Inflammatory macrophage (primary cell): ENCODE measurements at regions not wholly inside any gene's neighbourhood (a gene's known extent, or its start where the extent isn't known, plus 50 kb on each side); places are given as distances from the start of the nearest gene placed in this dataset.

Source experiments
- DNase-seq, 2 donors: peaks; one replicate each; pipeline ENCODE4 v3.0.0-alpha.2; 2020 to 2022

- no peak for DNase-seq
Observed at GRCh38 chr15:77819048-77819850, 186.5 kb upstream of the LINGO1 start.

DNA sequence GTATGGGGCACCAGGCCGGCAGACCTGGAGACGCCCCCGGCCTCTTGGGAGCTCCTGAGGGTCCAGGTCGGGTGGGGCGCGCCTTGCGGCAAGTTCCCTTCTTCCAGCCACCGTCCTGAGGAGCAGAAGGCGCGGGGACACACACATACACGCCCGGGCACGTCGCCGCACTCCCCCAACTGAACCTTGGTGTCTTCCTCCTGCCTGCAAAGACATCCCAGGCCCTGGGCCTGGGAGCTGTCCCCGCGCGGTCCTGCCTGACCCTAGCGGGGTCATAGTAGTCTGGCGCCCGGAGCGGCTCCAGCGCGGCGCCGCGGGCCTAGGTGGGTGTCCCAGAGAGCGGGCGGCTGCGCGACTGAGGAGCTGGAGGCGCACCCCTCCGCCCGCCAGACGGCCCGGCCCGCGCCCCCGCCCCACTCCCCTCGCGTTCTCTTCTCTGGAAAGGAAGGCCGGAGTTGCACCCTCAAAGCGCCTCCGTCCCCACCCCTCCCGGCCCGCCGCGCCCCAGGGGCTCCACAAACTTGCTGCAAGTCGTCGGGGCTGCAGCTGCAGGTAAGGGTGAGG is 185.9 kb upstream of the LINGO1 start:
- DNase-seq, result no peak

GRCh38 chr15:77817434-77817833 is 184.7 kb upstream of the LINGO1 start:
- DNase-seq, result no peak

GRCh38 chr15:77816983-77817382 is 184.3 kb upstream of the LINGO1 start:
- no peak for DNase-seq

DNA sequence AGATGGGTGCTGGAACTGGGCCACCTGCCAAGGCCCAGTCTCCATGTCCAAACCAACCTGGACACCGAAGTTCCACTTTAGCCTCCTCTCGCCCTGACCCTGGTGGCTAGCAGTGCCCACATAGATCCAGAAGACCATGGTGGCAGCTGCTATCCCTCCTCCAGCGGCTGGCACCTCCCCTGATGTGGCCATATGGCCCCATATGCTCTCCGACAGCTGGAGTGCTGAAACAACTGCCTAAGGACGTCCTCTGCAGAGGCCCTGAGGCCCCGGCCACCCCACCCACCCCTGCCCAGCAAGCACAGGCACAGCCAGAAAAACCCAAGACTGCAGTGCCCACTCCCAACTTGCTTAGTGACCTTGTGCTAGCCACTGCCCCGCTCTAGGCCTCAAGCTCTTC is 182.3 kb upstream of the LINGO1 start:
- no peak for DNase-seq

DNA sequence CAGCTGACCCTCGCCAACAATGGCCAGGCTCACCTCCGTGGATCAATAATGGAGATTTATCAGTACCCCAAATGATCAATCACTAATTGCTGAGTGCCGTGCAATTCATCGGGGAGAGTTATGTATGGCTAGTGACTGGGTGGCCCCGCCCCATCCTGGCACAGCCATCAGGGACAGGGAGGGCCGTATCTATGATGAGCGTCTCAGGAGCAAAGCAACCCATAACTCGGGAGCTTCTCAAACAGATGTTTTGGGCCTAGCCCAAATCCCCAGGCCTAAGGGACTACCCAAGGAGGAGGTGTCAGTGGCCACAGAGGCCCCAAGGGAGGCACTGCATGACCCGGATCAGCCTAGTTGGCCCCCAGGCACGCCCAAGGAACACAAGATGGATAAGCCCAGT is 180.0 kb upstream of the LINGO1 start:
- DNase-seq, result no peak

- no peak for DNase-seq
Observed at GRCh38 chr15:77811270-77811669, 178.6 kb upstream of the LINGO1 start.

DNA sequence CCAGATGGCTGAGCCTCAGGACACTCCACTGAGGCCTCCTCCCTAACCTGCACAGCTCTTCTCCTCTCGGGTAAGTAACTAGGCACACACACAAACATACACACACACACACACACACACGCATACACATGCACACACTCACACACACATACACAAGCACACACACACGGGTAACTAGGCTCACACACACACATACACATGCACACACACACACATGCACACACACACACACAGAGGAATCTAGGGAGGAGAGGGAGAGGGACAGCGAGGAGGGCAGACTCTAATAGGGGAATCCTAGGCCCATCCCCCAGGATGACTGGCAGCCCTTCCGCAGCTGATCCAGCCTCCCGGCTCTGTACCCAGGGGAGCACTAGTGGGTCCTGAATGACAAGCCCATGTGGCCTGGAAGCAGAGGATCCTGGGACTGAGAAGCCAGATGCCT is 177.4 kb upstream of the LINGO1 start:
- DNase-seq, result no peak

DNA sequence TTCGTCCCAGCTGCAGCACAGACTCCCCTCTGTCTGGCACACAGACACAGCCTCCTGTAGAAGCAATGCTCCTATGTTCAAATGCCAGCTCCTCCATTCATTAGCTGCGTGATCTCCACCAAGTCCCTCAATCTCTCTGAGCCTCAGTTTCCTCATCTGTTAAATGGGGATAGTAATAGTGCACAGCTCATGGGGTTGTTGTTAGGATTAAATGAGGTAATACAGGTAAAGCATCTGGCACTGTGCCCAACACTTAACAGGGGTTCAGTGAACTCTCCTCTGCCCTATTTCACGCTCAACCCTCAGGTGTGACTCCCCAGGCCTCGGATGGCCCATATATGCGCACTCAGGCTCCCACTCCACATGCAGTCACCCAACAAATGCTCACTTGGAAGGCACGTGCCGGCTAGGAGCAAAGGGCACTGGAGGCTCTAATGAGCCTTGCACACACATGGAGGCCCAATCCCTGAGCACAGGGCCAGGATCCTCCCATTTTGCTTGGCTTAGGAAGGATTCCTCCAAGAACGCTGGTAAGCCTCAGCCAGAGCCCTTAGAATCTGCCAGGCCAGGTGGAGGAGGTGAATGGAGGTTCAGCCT is 176.0 kb upstream of the LINGO1 start:
- no peak for DNase-seq

DNA sequence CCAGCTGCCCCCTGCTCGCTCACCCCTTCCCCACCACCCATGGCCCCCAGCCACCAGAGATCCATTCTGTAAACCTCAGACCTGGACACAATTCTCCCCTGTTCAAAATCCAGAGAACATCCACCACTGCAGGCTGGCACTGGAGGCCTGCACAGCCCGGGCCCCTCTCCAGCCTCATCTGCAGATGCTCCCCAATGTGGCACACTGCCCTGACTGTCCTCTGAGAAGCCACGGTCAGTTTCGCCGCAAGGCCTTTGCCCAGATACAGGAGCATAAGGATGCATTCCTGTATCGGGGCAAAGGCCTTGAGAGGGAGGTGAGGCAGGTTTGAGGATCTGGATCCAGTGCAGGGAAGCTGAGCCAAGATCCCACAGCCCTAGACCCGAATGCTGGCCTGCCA is 175.4 kb upstream of the LINGO1 start:
- DNase-seq, result no peak

- no peak for DNase-seq
Observed at GRCh38 chr15:77807611-77808010, 174.9 kb upstream of the LINGO1 start.

DNA sequence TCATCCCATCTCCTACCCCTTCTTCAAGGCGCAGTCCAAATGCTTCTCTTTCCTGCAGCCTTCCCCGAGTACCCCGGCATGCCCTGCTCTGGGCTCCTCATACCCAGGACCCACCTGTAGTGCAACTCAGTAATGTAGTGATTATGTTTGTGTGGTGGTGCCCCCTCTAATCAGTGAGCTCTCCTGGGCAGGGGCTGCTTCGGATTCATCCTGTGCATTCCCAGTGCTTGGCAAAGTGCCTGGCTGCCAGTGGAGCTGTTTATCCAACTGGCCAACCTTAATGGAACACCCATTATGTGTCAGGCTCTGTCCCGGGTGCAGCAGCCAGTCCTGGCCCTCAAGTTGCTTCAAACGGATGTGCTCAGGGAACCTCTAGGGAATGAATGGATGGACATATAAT is 174.4 kb upstream of the LINGO1 start:
- DNase-seq, result no peak

DNA sequence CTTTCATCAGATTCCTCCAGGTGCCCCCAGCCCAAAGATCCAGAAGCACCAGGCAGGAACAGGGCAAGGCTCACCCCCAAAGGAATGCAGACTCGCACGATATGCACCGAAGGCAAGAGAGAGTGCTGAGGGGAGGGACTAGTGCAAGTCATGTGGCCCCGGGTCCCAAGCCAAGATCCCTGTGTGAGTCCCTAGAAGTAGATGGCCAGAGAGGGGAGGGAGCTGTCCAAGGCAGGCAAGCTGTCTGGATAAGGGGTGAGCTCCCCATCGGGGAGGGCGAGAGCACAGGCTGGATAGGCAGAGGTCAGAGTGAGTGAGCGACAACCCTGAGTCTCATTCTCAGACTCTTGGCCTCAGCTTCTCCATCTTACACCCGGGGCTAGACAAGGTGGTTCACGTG is 171.5 kb upstream of the LINGO1 start:
- no peak for DNase-seq

DNA sequence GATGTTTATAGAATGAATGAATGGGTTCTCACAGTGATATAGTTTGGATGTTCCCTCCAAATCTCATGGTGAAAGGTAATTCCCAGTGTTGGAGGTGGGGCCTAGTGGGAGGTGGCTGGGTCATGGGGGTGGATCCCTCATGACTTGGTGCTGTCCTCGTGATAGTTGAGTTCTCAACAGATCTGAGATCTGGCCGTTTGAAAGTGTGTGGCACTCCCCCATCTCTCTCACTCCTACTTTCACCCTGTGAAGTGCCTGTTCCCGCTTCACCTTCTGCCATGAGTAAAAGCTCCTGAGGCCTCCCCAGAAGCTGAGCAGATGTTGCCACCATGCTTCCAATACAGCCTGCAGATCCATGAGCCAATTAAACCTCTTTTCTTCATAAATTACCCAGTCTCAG is 170.8 kb upstream of the LINGO1 start:
- DNase-seq, result no peak

DNA sequence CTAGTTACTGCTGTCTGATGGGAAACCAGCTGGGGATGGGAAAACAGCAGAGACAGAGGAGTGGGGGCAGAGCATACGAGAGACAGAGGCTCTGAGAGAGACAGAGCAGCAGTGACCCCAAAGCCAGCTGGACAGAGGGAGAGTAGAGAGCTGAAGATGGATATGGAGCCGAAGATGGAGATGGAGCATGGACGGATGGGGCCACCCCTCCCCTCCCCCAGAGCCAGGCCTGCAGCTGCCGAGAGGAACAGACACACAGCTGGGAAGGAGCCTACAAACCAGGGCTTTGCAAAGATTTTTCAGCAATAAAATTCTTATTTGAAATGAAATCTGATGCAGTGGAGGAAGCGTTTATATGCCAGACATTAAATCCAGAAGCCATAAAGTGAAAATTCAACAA is 167.6 kb upstream of the LINGO1 start:
- no peak for DNase-seq

- DNase-seq, result no peak
Observed at GRCh38 chr15:77798847-77799246, 166.1 kb upstream of the LINGO1 start.

- DNase-seq, result no peak
Observed at GRCh38 chr15:77798151-77798835, 165.6 kb upstream of the LINGO1 start.

- no peak for DNase-seq
Observed at GRCh38 chr15:77797270-77797669, 164.6 kb upstream of the LINGO1 start.

DNA sequence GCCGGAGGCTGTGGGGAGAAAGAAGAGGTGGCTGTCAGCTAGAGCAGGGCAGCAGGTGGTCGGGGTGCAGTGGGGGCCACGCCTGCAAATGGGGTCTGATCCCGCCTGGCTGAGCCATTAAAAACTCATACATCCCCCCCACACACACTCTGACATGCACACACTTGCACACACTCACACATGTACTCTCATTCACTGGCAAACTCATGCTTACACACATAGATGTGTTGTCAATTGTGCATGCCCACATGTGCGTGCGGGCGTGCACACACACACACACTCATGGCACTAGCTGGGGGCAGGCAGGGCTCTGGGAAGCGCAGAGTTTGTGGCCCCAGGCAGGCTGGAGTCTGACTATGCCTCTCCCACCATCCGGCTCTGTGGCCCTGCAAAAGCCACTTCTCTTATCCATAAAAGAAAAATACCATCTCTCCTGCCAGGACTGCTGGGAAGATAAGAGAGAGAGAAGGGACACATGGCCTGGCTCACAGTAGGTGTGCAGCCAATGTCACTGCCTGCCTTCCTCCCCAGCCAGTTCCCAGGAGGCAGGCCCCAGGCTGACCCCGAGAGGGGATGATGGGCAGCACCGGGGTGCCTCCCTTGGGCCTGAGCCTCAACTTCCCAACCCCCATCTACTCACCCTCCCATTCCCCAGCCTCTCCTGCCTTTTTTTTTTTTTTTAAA is 163.5 kb upstream of the LINGO1 start:
- DNase-seq, result no peak

GRCh38 chr15:77795446-77795845 is 162.7 kb upstream of the LINGO1 start:
- no peak for DNase-seq

GRCh38 chr15:77791941-77792340 is 159.2 kb upstream of the LINGO1 start:
- DNase-seq, result no peak

- no peak for DNase-seq
Observed at GRCh38 chr15:77790481-77790880, 157.8 kb upstream of the LINGO1 start.

DNA sequence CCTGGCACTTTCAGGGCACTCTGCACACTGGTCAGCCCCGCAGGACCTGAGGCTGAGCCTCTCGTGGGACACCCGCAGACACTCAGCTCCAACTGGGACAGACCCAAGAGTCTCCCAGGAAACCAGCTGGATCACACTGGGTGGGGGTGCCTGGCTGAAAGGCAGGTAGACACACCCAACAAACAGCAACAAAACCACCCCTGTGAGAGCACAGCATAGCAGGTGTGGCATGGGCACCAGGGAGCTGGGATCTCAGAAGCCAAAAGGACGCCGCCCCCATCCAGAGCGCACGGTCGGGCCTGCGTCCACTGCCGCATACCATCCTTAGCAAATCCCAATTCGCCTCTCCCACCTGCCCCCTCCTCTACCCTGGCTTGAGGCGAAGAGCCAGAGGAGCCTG is 154.2 kb upstream of the LINGO1 start:
- DNase-seq, result no peak
